PC-3 (cell line): ENCODE measurements at regions not wholly inside any gene's neighbourhood (a gene's known extent, or its start where the extent isn't known, plus 50 kb on each side); places are given as distances from the start of the nearest gene placed in this dataset.

ENCODE experiments used
- EZH2 ChIP-seq: fragments of 300-600 bp; sonication (generic); IDR thresholded peaks from one replicate; pipeline ENCODE4 v1.6.1; 2017; ENCODE audit warnings: antibody characterized with exemption, mild to moderate bottlenecking, low read length; ENCODE audit not compliant: unreplicated experiment
- EZH2phosphoT487 ChIP-seq: fragments of 300-600 bp; sonication (generic); IDR thresholded peaks from 2 replicates; pipeline ENCODE4 v1.6.1; 2018; ENCODE audit warnings: mild to moderate bottlenecking, antibody characterized with exemption, low read length, borderline replicate concordance
- TF ChIP-seq, protein P1 (sequence below): fragments of 300-600 bp; sonication (generic); conservative IDR thresholded peaks from 2 replicates; pipeline ENCODE4 v1.5.1; 2017; ENCODE audit warnings: antibody characterized with exemption, low read depth, mild to moderate bottlenecking, low read length

DNA sequence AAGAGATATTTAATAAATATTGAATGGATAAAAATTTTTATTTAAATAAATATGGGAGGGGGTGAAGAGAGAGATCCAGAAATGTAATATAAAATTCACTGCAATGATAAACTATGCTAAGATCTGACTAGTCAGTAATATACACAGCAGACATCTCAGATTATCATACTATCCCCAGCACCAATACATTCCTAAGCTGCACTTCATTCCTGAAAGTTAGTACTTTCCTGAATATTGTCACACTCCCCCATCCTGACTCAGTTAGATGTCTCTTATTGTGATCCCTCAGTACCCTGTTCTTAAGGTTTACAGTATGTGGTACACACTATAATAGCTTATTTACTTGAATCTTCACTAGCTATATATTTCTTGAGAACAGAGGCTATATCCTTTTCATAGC is 88.3 kb upstream of the KCNQ5 start:
- TF ChIP-seq, protein P1, sequence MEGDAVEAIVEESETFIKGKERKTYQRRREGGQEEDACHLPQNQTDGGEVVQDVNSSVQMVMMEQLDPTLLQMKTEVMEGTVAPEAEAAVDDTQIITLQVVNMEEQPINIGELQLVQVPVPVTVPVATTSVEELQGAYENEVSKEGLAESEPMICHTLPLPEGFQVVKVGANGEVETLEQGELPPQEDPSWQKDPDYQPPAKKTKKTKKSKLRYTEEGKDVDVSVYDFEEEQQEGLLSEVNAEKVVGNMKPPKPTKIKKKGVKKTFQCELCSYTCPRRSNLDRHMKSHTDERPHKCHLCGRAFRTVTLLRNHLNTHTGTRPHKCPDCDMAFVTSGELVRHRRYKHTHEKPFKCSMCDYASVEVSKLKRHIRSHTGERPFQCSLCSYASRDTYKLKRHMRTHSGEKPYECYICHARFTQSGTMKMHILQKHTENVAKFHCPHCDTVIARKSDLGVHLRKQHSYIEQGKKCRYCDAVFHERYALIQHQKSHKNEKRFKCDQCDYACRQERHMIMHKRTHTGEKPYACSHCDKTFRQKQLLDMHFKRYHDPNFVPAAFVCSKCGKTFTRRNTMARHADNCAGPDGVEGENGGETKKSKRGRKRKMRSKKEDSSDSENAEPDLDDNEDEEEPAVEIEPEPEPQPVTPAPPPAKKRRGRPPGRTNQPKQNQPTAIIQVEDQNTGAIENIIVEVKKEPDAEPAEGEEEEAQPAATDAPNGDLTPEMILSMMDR: no peak
- TF ChIP-seq EZH2 (no peak), EZH2phosphoT487 (no peak)
